ENCODE measurements at regions not wholly inside any gene's neighbourhood (a gene's known extent, or its start where the extent isn't known, plus 50 kb on each side); places are given as distances from the start of the nearest gene placed in this dataset.

DNA sequence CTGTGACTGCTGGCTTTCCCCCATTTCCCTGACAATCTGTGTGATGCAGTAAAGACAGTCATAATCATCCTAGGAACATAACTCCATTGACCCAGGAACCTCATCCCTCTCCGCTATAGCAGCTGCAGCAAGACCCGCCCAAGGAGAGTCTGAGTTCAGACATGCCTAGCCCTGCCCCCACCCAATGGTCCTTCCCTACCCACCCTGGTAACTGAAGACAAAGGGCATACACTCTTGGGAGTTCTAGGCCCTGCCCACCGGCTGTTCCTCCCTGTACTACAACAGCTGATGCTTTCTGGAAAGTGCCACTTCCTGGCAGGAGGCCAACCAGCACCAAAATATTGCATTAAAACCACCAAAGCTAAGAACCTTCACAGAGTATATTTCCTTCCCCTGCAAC, 1035.6 kb downstream of the C4orf33 start:
- TF ChIP-seq PAX5 (IDR thresholded peaks at IDR 0.05; ENCODE audit: insufficient read depth, low read length, severe bottlenecking) (no peak), POLR2A (IDR thresholded peaks at IDR 0.05; ENCODE audit: low read depth, low read length) (no peak), SPI1 (IDR thresholded peaks at IDR 0.05; ENCODE audit: low read depth, low read length) (no peak), POLR2AphosphoS5 (IDR thresholded peaks at IDR 0.05; ENCODE audit: low read depth, low read length) (no peak), POU2F2 (IDR thresholded peaks at IDR 0.05; ENCODE audit: low read depth, low read length) (no peak), TAF1 (IDR thresholded peaks at IDR 0.05; ENCODE audit: low read depth, low read length) (no peak)
- DNase-seq (ENCODE audit: insufficient read length, low spot score) (no peak), FAIRE-seq (no peak)

DNA sequence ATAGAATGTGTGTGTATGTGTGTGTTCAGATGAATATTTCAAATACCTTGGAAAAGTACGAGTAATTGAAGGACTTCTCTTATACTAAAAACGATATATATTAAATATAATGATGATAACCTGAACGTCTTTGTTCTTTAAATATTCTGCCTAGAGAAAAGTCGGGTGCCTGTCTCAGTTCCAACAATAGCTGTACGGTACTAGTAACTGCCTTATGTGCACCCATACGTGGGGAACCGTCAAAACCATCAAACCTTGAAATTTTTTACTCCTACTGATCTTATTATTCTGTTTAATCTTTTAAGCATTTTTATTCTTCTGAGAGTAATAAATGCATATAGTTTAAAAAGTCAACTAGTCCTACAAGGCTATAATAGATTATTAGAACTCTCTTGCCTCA, 1045.7 kb downstream of the C4orf33 start:
- TF ChIP-seq SPI1 (IDR thresholded peaks at IDR 0.05; ENCODE audit: low read depth, low read length): no peak
- no peak for TF ChIP-seq PAX5 (IDR thresholded peaks at IDR 0.05; ENCODE audit: insufficient read depth, low read length, severe bottlenecking)
- no peak for TF ChIP-seq POLR2AphosphoS5 (IDR thresholded peaks at IDR 0.05; ENCODE audit: low read depth, low read length)
- no peak for TF ChIP-seq TAF1 (IDR thresholded peaks at IDR 0.05; ENCODE audit: low read depth, low read length)
- no peak for TF ChIP-seq POLR2A (IDR thresholded peaks at IDR 0.05; ENCODE audit: low read depth, low read length)
- no peak for TF ChIP-seq POU2F2 (IDR thresholded peaks at IDR 0.05; ENCODE audit: low read depth, low read length)
- FAIRE-seq (no peak), DNase-seq (ENCODE audit: insufficient read length, low spot score) (no peak)

DNA sequence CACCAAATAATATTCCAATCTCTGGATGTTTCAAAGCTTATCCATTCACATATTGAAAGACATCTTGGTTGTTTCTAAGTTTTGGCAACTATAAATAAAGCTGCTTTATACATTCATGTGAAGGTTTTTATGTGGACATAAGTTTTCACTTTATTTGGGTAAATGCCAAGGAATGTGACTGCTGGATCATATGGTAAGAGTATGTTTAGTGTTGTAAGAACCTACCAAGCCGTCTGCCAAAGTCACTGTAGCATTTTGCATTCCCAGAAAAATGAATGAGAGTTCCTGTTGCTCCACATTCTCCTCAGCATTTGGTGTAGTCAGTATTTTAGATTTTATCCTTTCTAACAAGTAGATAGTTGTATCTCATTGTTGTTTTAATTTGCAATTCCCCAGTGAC, 1047.7 kb downstream of the C4orf33 start:
- TF ChIP-seq SPI1 (IDR thresholded peaks at IDR 0.05; ENCODE audit: low read depth, low read length) (no peak), POLR2A (IDR thresholded peaks at IDR 0.05; ENCODE audit: low read depth, low read length) (no peak), PAX5 (IDR thresholded peaks at IDR 0.05; ENCODE audit: insufficient read depth, low read length, severe bottlenecking) (no peak), TAF1 (IDR thresholded peaks at IDR 0.05; ENCODE audit: low read depth, low read length) (no peak), POLR2AphosphoS5 (IDR thresholded peaks at IDR 0.05; ENCODE audit: low read depth, low read length) (no peak), POU2F2 (IDR thresholded peaks at IDR 0.05; ENCODE audit: low read depth, low read length) (no peak)
- FAIRE-seq (no peak), DNase-seq (ENCODE audit: insufficient read length, low spot score) (no peak)

DNA sequence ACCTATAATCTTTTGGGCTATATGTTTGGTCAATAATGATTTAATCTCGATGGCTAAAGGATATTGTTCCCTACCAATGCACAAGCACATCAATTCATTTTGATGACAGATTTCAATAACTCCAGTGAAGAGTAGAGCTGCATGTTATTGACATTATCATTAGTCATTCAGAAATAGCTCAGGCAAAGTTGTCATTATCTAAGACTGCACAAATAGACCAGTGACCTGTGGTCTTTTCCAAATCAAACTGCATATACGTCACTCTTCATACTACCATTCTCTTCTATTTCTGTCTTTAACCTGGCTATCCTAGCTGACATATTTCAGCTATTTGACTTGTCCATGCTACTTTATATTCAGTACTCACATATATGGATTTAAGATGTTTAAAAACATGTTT, 1050.8 kb downstream of the C4orf33 start:
- FAIRE-seq (no peak), DNase-seq (ENCODE audit: insufficient read length, low spot score) (no peak)
- no peak for TF ChIP-seq POU2F2 (IDR thresholded peaks at IDR 0.05; ENCODE audit: low read depth, low read length)
- no peak for TF ChIP-seq POLR2A (IDR thresholded peaks at IDR 0.05; ENCODE audit: low read depth, low read length)
- TF ChIP-seq TAF1 (IDR thresholded peaks at IDR 0.05; ENCODE audit: low read depth, low read length): no peak
- TF ChIP-seq PAX5 (IDR thresholded peaks at IDR 0.05; ENCODE audit: insufficient read depth, low read length, severe bottlenecking): no peak
- no peak for TF ChIP-seq SPI1 (IDR thresholded peaks at IDR 0.05; ENCODE audit: low read depth, low read length)
- TF ChIP-seq POLR2AphosphoS5 (IDR thresholded peaks at IDR 0.05; ENCODE audit: low read depth, low read length): no peak

DNA sequence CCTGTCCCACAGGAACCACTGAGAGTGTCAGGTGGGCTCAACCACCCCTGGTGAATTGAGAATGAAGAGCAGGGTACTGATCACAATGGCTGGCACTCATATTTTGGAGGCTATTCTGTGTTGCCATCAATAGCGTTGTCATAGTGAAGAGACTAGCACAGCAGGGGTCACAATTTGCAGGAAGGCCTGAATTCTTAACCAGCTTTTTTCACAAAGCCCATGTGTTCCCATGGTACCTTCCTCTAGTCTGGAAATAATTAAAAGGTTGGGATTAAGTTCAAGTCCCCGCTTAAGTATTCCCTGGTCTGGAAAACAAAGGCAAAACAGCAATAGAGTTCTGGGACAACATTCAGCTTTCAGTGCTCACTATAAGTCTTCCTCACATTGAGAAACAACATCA, 1051.7 kb downstream of the C4orf33 start:
- FAIRE-seq: no peak
- TF ChIP-seq TAF1 (IDR thresholded peaks at IDR 0.05; ENCODE audit: low read depth, low read length) (no peak), SPI1 (IDR thresholded peaks at IDR 0.05; ENCODE audit: low read depth, low read length) (no peak), POLR2A (IDR thresholded peaks at IDR 0.05; ENCODE audit: low read depth, low read length) (no peak), PAX5 (IDR thresholded peaks at IDR 0.05; ENCODE audit: insufficient read depth, low read length, severe bottlenecking) (no peak), POLR2AphosphoS5 (IDR thresholded peaks at IDR 0.05; ENCODE audit: low read depth, low read length) (no peak)
- DNase-seq (ENCODE audit: insufficient read length, low spot score): no peak

DNA sequence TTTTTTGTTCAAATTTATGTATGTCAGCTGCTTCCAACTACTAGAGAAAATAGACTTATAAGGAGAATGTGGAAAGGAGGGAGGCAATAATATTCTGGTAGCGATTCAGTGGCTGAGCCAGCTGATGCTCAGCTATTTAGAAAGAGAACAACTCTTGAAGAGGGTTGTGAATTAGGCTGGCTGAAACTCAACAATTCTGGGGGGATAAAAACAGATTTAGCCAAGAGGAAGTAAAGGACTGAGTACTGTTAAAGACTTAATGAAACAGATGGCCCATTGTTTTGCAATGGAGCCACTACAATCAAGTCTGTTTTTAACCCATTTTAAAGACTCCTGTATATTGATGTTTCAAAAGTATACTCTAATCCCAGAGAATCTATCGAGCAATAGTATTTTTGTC, 1058.9 kb downstream of the C4orf33 start:
- TF ChIP-seq SPI1 (IDR thresholded peaks at IDR 0.05; ENCODE audit: low read depth, low read length) (no peak), POLR2AphosphoS5 (IDR thresholded peaks at IDR 0.05; ENCODE audit: low read depth, low read length) (no peak), POU2F2 (IDR thresholded peaks at IDR 0.05; ENCODE audit: low read depth, low read length) (no peak), TAF1 (IDR thresholded peaks at IDR 0.05; ENCODE audit: low read depth, low read length) (no peak), PAX5 (IDR thresholded peaks at IDR 0.05; ENCODE audit: insufficient read depth, low read length, severe bottlenecking) (no peak), POLR2A (IDR thresholded peaks at IDR 0.05; ENCODE audit: low read depth, low read length) (no peak)
- FAIRE-seq (no peak), DNase-seq (ENCODE audit: insufficient read length, low spot score) (no peak)

DNA sequence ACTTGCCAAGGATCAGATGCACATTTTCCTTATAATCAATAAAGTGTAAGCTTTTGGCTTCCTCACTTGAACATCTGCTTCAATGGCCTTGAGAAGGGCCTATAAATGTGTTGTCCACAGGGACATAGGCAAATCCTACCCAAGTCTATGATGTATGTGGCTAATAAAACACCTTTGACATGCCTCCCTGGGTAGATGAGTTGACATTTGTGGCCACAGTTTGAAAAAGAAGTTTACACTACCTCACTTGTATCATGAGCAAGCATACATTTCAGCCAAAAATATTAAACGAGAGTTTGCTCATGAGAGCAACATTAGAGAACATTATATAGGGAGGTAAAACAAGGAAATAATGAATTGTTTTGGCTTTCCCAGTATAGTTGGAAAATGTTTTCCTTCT, 1067.7 kb downstream of the C4orf33 start:
- no peak for FAIRE-seq
- DNase-seq (ENCODE audit: insufficient read length, low spot score): no peak
- TF ChIP-seq TAF1 (IDR thresholded peaks at IDR 0.05; ENCODE audit: low read depth, low read length) (no peak), POU2F2 (IDR thresholded peaks at IDR 0.05; ENCODE audit: low read depth, low read length) (no peak), POLR2AphosphoS5 (IDR thresholded peaks at IDR 0.05; ENCODE audit: low read depth, low read length) (no peak), POLR2A (IDR thresholded peaks at IDR 0.05; ENCODE audit: low read depth, low read length) (no peak), PAX5 (IDR thresholded peaks at IDR 0.05; ENCODE audit: insufficient read depth, low read length, severe bottlenecking) (no peak), SPI1 (IDR thresholded peaks at IDR 0.05; ENCODE audit: low read depth, low read length) (no peak)

DNA sequence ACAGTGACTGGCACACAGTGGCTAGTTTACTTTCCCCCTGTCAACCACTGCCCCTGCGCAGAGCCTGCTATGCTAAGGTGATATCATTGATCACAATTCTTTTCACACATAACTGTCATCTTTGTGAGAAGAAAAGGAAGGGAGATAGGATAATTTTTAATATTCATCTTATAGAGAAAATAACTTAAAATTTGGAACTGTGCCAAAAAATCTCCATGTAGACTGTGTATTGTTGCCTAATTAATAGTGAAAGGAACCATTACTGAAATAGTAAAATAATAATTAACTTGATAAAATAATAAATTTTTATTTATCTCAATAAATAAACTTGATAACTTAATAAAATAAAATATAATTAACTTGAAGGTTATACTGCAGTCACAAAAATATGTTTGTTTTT, 1069.4 kb downstream of the C4orf33 start:
- DNase-seq (ENCODE audit: insufficient read length, low spot score): no peak
- no peak for TF ChIP-seq POU2F2 (IDR thresholded peaks at IDR 0.05; ENCODE audit: low read depth, low read length)
- no peak for TF ChIP-seq SPI1 (IDR thresholded peaks at IDR 0.05; ENCODE audit: low read depth, low read length)
- no peak for TF ChIP-seq TAF1 (IDR thresholded peaks at IDR 0.05; ENCODE audit: low read depth, low read length)
- no peak for TF ChIP-seq POLR2AphosphoS5 (IDR thresholded peaks at IDR 0.05; ENCODE audit: low read depth, low read length)
- no peak for TF ChIP-seq PAX5 (IDR thresholded peaks at IDR 0.05; ENCODE audit: insufficient read depth, low read length, severe bottlenecking)
- TF ChIP-seq POLR2A (IDR thresholded peaks at IDR 0.05; ENCODE audit: low read depth, low read length): no peak
- no peak for FAIRE-seq

DNA sequence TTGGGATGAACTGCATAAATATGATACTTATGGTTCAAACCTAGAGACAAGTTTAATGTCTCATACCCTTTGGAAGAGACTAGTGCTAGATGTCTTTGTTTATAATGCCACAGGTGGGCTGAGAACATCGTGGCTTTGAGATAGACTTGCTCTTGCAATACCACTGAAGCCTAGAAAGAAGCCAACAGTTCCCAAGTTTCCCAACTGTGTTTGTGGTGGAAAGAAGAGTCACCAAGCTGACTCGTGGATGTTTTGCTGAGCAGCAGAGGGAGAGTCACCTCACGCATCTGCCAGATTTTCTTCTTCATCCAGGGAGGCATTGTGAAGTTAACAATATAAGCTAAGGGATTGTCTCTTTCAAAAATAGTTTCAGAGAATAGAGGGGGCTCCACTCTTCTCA, 1076.2 kb downstream of the C4orf33 start:
- FAIRE-seq (no peak), DNase-seq (ENCODE audit: insufficient read length, low spot score) (no peak)
- TF ChIP-seq TAF1 (IDR thresholded peaks at IDR 0.05; ENCODE audit: low read depth, low read length): no peak
- TF ChIP-seq POLR2A (IDR thresholded peaks at IDR 0.05; ENCODE audit: low read depth, low read length): no peak
- no peak for TF ChIP-seq POU2F2 (IDR thresholded peaks at IDR 0.05; ENCODE audit: low read depth, low read length)
- TF ChIP-seq SPI1 (IDR thresholded peaks at IDR 0.05; ENCODE audit: low read depth, low read length): no peak
- no peak for TF ChIP-seq PAX5 (IDR thresholded peaks at IDR 0.05; ENCODE audit: insufficient read depth, low read length, severe bottlenecking)

DNA sequence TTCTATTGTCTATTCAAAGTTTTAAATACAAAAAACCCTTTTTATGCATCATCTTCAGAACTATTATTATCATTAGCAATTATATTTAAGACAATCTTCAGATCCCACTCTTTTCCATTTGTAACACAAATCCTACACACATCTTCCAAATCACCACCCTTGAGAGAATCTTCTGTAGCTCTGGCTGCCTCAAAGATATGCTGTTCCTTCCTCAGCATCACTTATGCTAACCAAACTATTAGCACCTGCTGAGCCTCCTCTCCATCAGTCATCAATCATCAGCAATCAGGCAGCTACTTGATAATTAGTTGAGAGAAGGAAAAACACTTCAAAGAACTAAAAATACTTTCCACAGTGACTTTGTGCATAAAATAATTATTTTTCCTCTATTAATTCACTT, 1082.2 kb downstream of the C4orf33 start:
- TF ChIP-seq POU2F2 (IDR thresholded peaks at IDR 0.05; ENCODE audit: low read depth, low read length): no peak
- TF ChIP-seq POLR2AphosphoS5 (IDR thresholded peaks at IDR 0.05; ENCODE audit: low read depth, low read length): no peak
- no peak for TF ChIP-seq TAF1 (IDR thresholded peaks at IDR 0.05; ENCODE audit: low read depth, low read length)
- TF ChIP-seq PAX5 (IDR thresholded peaks at IDR 0.05; ENCODE audit: insufficient read depth, low read length, severe bottlenecking): no peak
- TF ChIP-seq POLR2A (IDR thresholded peaks at IDR 0.05; ENCODE audit: low read depth, low read length): no peak
- no peak for TF ChIP-seq SPI1 (IDR thresholded peaks at IDR 0.05; ENCODE audit: low read depth, low read length)
- FAIRE-seq: no peak
- DNase-seq (ENCODE audit: insufficient read length, low spot score): no peak

Data from GM12891 (cell line).